PFSK-1 (cell line): ENCODE measurements at regions not wholly inside any gene's neighbourhood (a gene's known extent, or its start where the extent isn't known, plus 50 kb on each side); places are given as distances from the start of the nearest gene placed in this dataset.

ENCODE experiments used
- FOXP2 ChIP-seq: optimal IDR thresholded peaks from 2 replicates; pipeline ENCODE3; 2011; ENCODE audit warnings: borderline replicate concordance, control low read depth, inconsistent platforms; ENCODE audit not compliant: insufficient read depth; ENCODE audit errors: extremely low read length, extremely low read depth
- POLR2AphosphoS5 ChIP-seq: IDR thresholded peaks from 2 replicates; pipeline ENCODE4 v1.6.1; 2012; ENCODE audit warnings: low read depth, mild to moderate bottlenecking, control low read depth, low read length, moderate library complexity
- REST ChIP-seq, 2 experiments: IDR thresholded peaks; 2 replicates each; pipeline versions ENCODE4 v1.6.1 to v1.8.0; 2011 to 2012; ENCODE audit warnings: low read depth in 2 of 2, low read length in 2 of 2, control low read depth in 1 of 2, inconsistent platforms in 1 of 2, mild to moderate bottlenecking in 1 of 2, moderate library complexity in 1 of 2; ENCODE audit not compliant: insufficient read depth in 1 of 2
- SIN3A ChIP-seq: IDR thresholded peaks from 2 replicates; pipeline ENCODE4 v1.6.1; 2012; ENCODE audit warnings: mild to moderate bottlenecking, low read length, moderate library complexity, borderline replicate concordance; ENCODE audit not compliant: insufficient read depth
- TAF1 ChIP-seq: IDR thresholded peaks from 2 replicates; pipeline ENCODE4 v1.6.1; 2012; ENCODE audit warnings: low read length, control low read depth, borderline replicate concordance; ENCODE audit not compliant: insufficient read depth

- no peak for TF ChIP-seq REST (IDR thresholded peaks at IDR 0.05; ENCODE audit: insufficient read depth in 1 of 2, low read depth in 2 of 2, low read length in 2 of 2)
- no peak for TF ChIP-seq SIN3A
- no peak for TF ChIP-seq TAF1
Measured at GRCh38 chr5:21573416-21574314, 1279.5 kb downstream of the CDH12 start.

DNA sequence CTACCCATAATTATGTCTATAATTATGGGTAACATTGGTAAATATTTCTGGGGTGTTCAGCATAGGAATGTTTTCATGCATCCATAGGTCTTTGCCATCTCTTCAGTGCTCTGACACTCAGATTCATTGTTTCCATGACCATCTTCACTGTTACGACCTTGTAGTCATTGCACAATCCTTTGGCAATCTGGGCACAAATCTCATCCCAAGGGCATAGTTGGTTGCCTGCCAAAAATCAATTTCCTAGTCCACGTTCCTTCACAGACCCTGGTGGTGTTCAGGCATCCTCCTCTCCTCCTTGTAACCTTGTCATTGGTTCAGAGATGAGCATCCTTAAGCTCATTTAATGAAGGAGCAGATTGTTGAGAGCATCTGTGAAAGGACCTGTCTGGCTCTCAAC lies 1400.7 kb downstream of the CDH12 start:
- TF ChIP-seq SIN3A: no peak
- no peak for TF ChIP-seq REST (IDR thresholded peaks at IDR 0.05; ENCODE audit: insufficient read depth in 1 of 2, low read depth in 2 of 2, low read length in 2 of 2)
- no peak for TF ChIP-seq TAF1
- no peak for TF ChIP-seq FOXP2
- TF ChIP-seq POLR2AphosphoS5: no peak

GRCh38 chr5:21432646-21433045 lies 1420.5 kb downstream of the CDH12 start:
- TF ChIP-seq SIN3A (no peak), TAF1 (no peak), REST (IDR thresholded peaks at IDR 0.05; ENCODE audit: insufficient read depth in 1 of 2, low read depth in 2 of 2, low read length in 2 of 2) (no peak), POLR2AphosphoS5 (no peak), FOXP2 (no peak)

GRCh38 chr5:21424907-21425306 lies 1428.2 kb downstream of the CDH12 start:
- no peak for TF ChIP-seq POLR2AphosphoS5
- no peak for TF ChIP-seq REST (IDR thresholded peaks at IDR 0.05; ENCODE audit: insufficient read depth in 1 of 2, low read depth in 2 of 2, low read length in 2 of 2)
- no peak for TF ChIP-seq SIN3A
- TF ChIP-seq TAF1: no peak
- no peak for TF ChIP-seq FOXP2
